ENCODE measurements at regions not wholly inside any gene's neighbourhood (a gene's known extent, or its start where the extent isn't known, plus 50 kb on each side); places are given as distances from the start of the nearest gene placed in this dataset.
"Not testable (repeated sequence)": the region's sequence is repeated elsewhere in the genome, so short reads cannot be mapped to it uniquely, and the experiment has no call there.

GRCh38 chr3:130827486-130827885 is 66.4 kb upstream of the ATP2C1 start:
- no peak overlapping the region for H3K4me3 ChIP-seq (ENCODE audit: low read depth, low read length)
- TF ChIP-seq MAX (IDR thresholded peaks at IDR 0.05; ENCODE audit: low read depth, low read length): no peak
- no peak for TF ChIP-seq MYC (IDR thresholded peaks at IDR 0.05; ENCODE audit: low read depth, low read length)
- no peak for TF ChIP-seq CTCF (IDR thresholded peaks at IDR 0.05; ENCODE audit: low read depth, low read length)
- no peak for TF ChIP-seq POLR2A (IDR thresholded peaks at IDR 0.05; ENCODE audit: extremely low read depth, insufficient read length)
- no peak for DNase-seq (ENCODE audit: low read depth)

GRCh38 chr3:130828948-130829947 is 64.6 kb upstream of the ATP2C1 start:
- TF ChIP-seq CTCF (IDR thresholded peaks at IDR 0.05; ENCODE audit: low read depth, low read length): no peak
- TF ChIP-seq MYC (IDR thresholded peaks at IDR 0.05; ENCODE audit: low read depth, low read length): no peak
- no peak for TF ChIP-seq MAX (IDR thresholded peaks at IDR 0.05; ENCODE audit: low read depth, low read length)
- TF ChIP-seq POLR2A (IDR thresholded peaks at IDR 0.05; ENCODE audit: extremely low read depth, insufficient read length): no peak
- DNase-seq (ENCODE audit: low read depth): no peak
- no peak overlapping the region for H3K4me3 ChIP-seq (ENCODE audit: low read depth, low read length)

DNA sequence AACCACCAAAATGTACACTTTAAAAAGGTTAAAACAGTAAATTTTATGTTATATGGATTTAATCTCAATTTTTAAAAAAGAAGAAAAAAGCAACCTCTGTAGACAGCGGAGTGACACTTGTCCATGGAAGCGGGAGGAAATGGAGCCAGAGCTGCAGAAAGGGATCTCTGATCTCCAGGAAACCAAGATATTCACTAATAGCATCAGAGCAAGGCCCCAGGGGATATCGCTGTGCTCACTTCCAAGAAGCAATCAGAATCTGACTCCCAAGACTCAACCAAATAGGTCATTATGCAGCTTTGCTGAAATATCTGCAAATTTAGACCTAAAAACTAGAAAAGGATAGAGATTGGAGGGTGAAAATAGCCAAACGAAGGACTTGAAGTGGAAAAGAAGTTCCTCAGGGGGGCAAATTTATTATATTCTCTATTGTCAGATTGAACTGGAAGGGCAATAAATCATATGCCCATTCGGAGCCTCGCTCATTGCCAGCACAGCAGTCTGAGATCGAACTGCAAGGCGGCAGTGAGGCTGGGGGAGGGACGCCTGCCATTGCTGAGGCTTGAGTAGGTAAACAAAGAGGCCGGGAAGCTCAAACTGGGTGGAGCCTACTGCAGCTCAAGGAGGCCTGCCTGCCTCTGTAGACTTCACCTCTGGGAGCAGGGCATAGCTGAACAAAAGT is 62.0 kb upstream of the ATP2C1 start:
- no peak for TF ChIP-seq CTCF (IDR thresholded peaks at IDR 0.05; ENCODE audit: low read depth, low read length)
- no peak for TF ChIP-seq MYC (IDR thresholded peaks at IDR 0.05; ENCODE audit: low read depth, low read length)
- TF ChIP-seq MAX (IDR thresholded peaks at IDR 0.05; ENCODE audit: low read depth, low read length): no peak
- no peak for TF ChIP-seq POLR2A (IDR thresholded peaks at IDR 0.05; ENCODE audit: extremely low read depth, insufficient read length)
- H3K4me3 ChIP-seq (ENCODE audit: low read depth, low read length): no peak overlapping the region
- no peak for DNase-seq (ENCODE audit: low read depth)

DNA sequence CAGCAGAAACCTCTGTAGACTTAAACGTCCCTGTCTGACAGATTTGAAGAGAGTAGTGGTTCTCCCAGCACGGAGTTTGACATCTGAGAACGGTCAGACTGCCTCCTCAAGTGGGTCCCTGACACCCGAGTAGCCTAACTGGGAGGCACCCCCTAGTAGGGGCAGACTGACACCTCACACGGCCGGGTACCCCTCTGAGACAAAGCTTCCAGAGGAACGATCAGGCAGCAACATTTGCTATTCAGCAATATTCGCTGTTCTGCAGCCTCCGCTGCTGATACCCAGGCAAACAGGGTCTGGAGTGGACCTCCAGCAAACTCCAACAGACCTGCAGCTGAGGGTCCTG is 61.5 kb upstream of the ATP2C1 start:
- H3K4me3 ChIP-seq (ENCODE audit: low read depth, low read length); DNase-seq (ENCODE audit: low read depth): not testable (repeated sequence)

DNA sequence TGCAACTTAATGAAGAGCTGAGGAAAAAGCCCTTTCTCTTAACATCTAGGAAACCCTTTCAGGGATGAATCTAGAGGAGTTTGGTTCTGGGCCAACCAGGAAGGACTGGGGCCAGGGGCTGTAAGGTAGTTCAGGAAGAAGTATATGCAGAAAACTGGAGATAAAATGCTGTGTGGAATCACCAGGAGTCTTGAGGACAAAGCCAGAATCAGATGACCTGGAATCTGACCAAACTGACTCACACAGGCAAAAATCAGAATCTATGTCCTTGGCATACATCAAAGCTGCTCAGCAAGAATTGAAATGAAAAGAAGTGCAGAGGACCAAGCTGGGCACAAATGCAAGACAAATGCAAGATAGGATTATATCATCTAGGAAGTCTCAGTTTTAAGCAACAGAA is 59.4 kb upstream of the ATP2C1 start:
- no peak overlapping the region for H3K4me3 ChIP-seq (ENCODE audit: low read depth, low read length)
- TF ChIP-seq MAX (IDR thresholded peaks at IDR 0.05; ENCODE audit: low read depth, low read length) (no peak), CTCF (IDR thresholded peaks at IDR 0.05; ENCODE audit: low read depth, low read length) (no peak), POLR2A (IDR thresholded peaks at IDR 0.05; ENCODE audit: extremely low read depth, insufficient read length) (no peak), MYC (IDR thresholded peaks at IDR 0.05; ENCODE audit: low read depth, low read length) (no peak)
- no peak for DNase-seq (ENCODE audit: low read depth)

GRCh38 chr3:130835483-130835882 is 58.4 kb upstream of the ATP2C1 start:
- no peak for DNase-seq (ENCODE audit: low read depth)
- TF ChIP-seq MYC (IDR thresholded peaks at IDR 0.05; ENCODE audit: low read depth, low read length) (no peak), CTCF (IDR thresholded peaks at IDR 0.05; ENCODE audit: low read depth, low read length) (no peak)
- H3K4me3 ChIP-seq (ENCODE audit: low read depth, low read length): no peak overlapping the region

Measured in NB4 (cell line).